KMS-11 (cell line): ENCODE measurements at regions not wholly inside any gene's neighbourhood (a gene's known extent, or its start where the extent isn't known, plus 50 kb on each side); places are given as distances from the start of the nearest gene placed in this dataset.

Experiments
- H2AFZ ChIP-seq: fragments of 200-600 bp; sonication (generic); 2 replicates; pipeline ENCODE4 v1.6.1; 2016; ENCODE audit warnings: antibody characterized with exemption, mixed run types, low read depth
- H3K27ac ChIP-seq: fragments of 200-600 bp; sonication (generic); 2 replicates; pipeline ENCODE4 v1.6.1; 2016; ENCODE audit warnings: mild to moderate bottlenecking, mixed run types
- H3K27me3 ChIP-seq: fragments of 200-600 bp; sonication (generic); 2 replicates; pipeline ENCODE4 v1.6.1; 2017; ENCODE audit warnings: mild to moderate bottlenecking, low read depth, mixed run types, moderate library complexity; ENCODE audit not compliant: insufficient read depth
- H3K36me3 ChIP-seq: fragments of 200-600 bp; sonication (generic); 2 replicates; pipeline ENCODE4 v1.6.1; 2017; ENCODE audit warnings: mild to moderate bottlenecking, mixed run types; ENCODE audit not compliant: insufficient read depth
- H3K4me1 ChIP-seq: fragments of 200-600 bp; sonication (generic); 2 replicates; pipeline ENCODE4 v1.6.1; 2016; ENCODE audit warnings: mild to moderate bottlenecking, low read depth, mixed run types; ENCODE audit not compliant: poor library complexity, severe bottlenecking
- H3K4me2 ChIP-seq: fragments of 200-600 bp; sonication (generic); 2 replicates; pipeline ENCODE4 v1.7.0; 2016; ENCODE audit warnings: mild to moderate bottlenecking, mixed run types
- H3K4me3 ChIP-seq: fragments of 200-600 bp; sonication (generic); IDR thresholded peaks from 2 replicates; pipeline ENCODE4 v1.6.1; 2017; ENCODE audit warnings: low read depth, low read length, mixed read lengths; ENCODE audit not compliant: insufficient read depth
- H3K79me2 ChIP-seq: fragments of 200-600 bp; sonication (generic); 2 replicates; pipeline ENCODE4 v1.6.1; 2016; ENCODE audit warnings: low read depth, mixed run types; ENCODE audit not compliant: insufficient read depth
- H3K9ac ChIP-seq: fragments of 200-600 bp; sonication (generic); 2 replicates; pipeline ENCODE4 v1.6.1; 2016; ENCODE audit warnings: mild to moderate bottlenecking, mixed run types
- H4K20me1 ChIP-seq: fragments of 200-600 bp; sonication (generic); 2 replicates; pipeline ENCODE4 v1.6.1; 2016; ENCODE audit warnings: mild to moderate bottlenecking, mixed run types; ENCODE audit not compliant: insufficient read depth
- CTCF ChIP-seq: fragments of 200-600 bp; sonication (generic); conservative IDR thresholded peaks from 2 replicates; pipeline ENCODE4 v1.6.1; 2017; ENCODE audit warnings: low read depth, mild to moderate bottlenecking, antibody characterized with exemption, low read length, moderate library complexity, mixed read lengths

DNA sequence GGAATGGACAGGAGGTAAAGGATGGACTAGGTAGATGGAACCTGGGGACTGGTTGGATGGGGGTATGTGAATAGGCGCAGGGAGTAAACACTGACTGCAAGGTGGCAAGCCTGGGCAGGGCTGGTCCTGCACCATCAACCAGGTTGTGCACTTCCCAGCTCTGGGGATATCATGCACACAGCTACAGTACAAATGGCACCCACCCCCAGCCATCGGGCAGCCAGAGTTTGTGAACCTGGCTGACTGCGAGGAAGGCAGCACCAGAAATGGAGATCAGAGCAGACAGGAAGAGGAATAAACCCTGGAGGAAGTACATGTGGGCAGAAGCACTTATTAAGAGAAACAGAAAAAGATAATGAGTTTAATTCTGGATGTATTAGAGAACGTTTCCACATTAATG, 229.1 kb downstream of the ESM1 start:
- H3K4me1 ChIP-seq, result peaks cover 26% of the 10 kb centered on the region
- no peaks in the 10 kb centered on the region for H3K27me3 ChIP-seq
- H3K9ac ChIP-seq, result no peak overlapping the region
- no peak overlapping the region for H2AFZ ChIP-seq
- no peak overlapping the region for H3K27ac ChIP-seq
- no peak overlapping the region for H3K4me3 ChIP-seq
- TF ChIP-seq CTCF, result no peak
- no peaks in the 10 kb centered on the region for H3K36me3 ChIP-seq
- no peaks in the 10 kb centered on the region for H3K79me2 ChIP-seq
- no peaks in the 10 kb centered on the region for H4K20me1 ChIP-seq
- no peak overlapping the region for H3K4me2 ChIP-seq

GRCh38 chr5:54754878-54755277, 230.5 kb downstream of the ESM1 start:
- Histone ChIP-seq H3K79me2 (no peaks in the 10 kb centered on the region), H3K4me1 (peaks cover 26% of the 10 kb centered on the region), H3K36me3 (no peaks in the 10 kb centered on the region), H3K4me3 (no peak overlapping the region), H4K20me1 (no peaks in the 10 kb centered on the region), H3K9ac (no peak overlapping the region), H3K27me3 (no peaks in the 10 kb centered on the region), H3K4me2 (no peak overlapping the region), H2AFZ (no peak overlapping the region), H3K27ac (no peak overlapping the region)
- TF ChIP-seq CTCF, result no peak

DNA sequence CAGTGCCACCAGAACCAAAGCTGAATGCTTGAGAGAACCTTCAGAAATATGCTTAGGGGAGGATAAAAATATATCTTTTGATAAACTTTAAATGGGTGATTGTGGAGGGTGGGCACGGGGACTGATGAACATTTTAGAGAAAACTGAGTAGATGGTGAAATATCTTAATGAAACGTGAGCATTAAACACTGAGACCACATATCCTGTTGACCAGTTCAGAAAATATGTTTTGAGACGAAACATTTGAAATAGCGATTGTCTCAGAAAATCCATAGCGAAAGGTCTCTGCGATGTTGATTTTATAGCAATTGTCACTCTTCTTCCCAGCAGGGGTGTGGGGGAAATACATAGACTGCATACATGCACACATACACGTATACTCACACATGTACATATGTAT, 231.0 kb downstream of the ESM1 start:
- no peak overlapping the region for H3K4me3 ChIP-seq
- no peak overlapping the region for H3K4me2 ChIP-seq
- H3K36me3 ChIP-seq, result no peaks in the 10 kb centered on the region
- no peaks in the 10 kb centered on the region for H3K79me2 ChIP-seq
- H3K27ac ChIP-seq, result no peak overlapping the region
- H2AFZ ChIP-seq, result no peak overlapping the region
- no peaks in the 10 kb centered on the region for H3K27me3 ChIP-seq
- TF ChIP-seq CTCF, result no peak
- no peaks in the 10 kb centered on the region for H4K20me1 ChIP-seq
- H3K4me1 ChIP-seq, result peaks cover 26% of the 10 kb centered on the region
- no peak overlapping the region for H3K9ac ChIP-seq

GRCh38 chr5:54753753-54754152, 231.6 kb downstream of the ESM1 start:
- Histone ChIP-seq H3K9ac (peak overlapping the region; percentile 55; the same call in 1 of the 2 replicates), H3K27me3 (no peaks in the 10 kb centered on the region), H3K36me3 (no peaks in the 10 kb centered on the region), H3K4me1 (peaks cover 26% of the 10 kb centered on the region), H3K4me3 (no peak overlapping the region), H3K4me2 (peak overlapping the region; percentile 83), H2AFZ (peak overlapping the region; percentile 83; the same call in 1 of the 2 replicates), H3K79me2 (no peaks in the 10 kb centered on the region), H4K20me1 (no peaks in the 10 kb centered on the region), H3K27ac (peak overlapping the region; percentile 84; the same call in 1 of the 2 replicates)
- no peak for TF ChIP-seq CTCF
